PFSK-1 (cell line): ENCODE measurements at regions not wholly inside any gene's neighbourhood (a gene's known extent, or its start where the extent isn't known, plus 50 kb on each side); places are given as distances from the start of the nearest gene placed in this dataset.

Experiments used
- FOXP2 ChIP-seq: optimal IDR thresholded peaks from 2 replicates; pipeline ENCODE3; 2011; ENCODE audit warnings: borderline replicate concordance, control low read depth, inconsistent platforms; ENCODE audit not compliant: insufficient read depth; ENCODE audit errors: extremely low read length, extremely low read depth
- POLR2AphosphoS5 ChIP-seq: IDR thresholded peaks from 2 replicates; pipeline ENCODE4 v1.6.1; 2012; ENCODE audit warnings: low read depth, mild to moderate bottlenecking, control low read depth, low read length, moderate library complexity
- SIN3A ChIP-seq: IDR thresholded peaks from 2 replicates; pipeline ENCODE4 v1.6.1; 2012; ENCODE audit warnings: mild to moderate bottlenecking, low read length, moderate library complexity, borderline replicate concordance; ENCODE audit not compliant: insufficient read depth
- TAF1 ChIP-seq: IDR thresholded peaks from 2 replicates; pipeline ENCODE4 v1.6.1; 2012; ENCODE audit warnings: low read length, control low read depth, borderline replicate concordance; ENCODE audit not compliant: insufficient read depth
- TF ChIP-seq, protein P1 (sequence below), 2 experiments: IDR thresholded peaks; 2 replicates each; pipeline versions ENCODE4 v1.6.1 to v1.8.0; 2011 to 2012; ENCODE audit warnings: low read depth in 2 of 2, low read length in 2 of 2, control low read depth in 1 of 2, inconsistent platforms in 1 of 2, mild to moderate bottlenecking in 1 of 2, moderate library complexity in 1 of 2; ENCODE audit not compliant: insufficient read depth in 1 of 2

GRCh38 chr1:4115191-4115900, 215.3 kb upstream of the C1orf174 start:
- TF ChIP-seq, protein P1, sequence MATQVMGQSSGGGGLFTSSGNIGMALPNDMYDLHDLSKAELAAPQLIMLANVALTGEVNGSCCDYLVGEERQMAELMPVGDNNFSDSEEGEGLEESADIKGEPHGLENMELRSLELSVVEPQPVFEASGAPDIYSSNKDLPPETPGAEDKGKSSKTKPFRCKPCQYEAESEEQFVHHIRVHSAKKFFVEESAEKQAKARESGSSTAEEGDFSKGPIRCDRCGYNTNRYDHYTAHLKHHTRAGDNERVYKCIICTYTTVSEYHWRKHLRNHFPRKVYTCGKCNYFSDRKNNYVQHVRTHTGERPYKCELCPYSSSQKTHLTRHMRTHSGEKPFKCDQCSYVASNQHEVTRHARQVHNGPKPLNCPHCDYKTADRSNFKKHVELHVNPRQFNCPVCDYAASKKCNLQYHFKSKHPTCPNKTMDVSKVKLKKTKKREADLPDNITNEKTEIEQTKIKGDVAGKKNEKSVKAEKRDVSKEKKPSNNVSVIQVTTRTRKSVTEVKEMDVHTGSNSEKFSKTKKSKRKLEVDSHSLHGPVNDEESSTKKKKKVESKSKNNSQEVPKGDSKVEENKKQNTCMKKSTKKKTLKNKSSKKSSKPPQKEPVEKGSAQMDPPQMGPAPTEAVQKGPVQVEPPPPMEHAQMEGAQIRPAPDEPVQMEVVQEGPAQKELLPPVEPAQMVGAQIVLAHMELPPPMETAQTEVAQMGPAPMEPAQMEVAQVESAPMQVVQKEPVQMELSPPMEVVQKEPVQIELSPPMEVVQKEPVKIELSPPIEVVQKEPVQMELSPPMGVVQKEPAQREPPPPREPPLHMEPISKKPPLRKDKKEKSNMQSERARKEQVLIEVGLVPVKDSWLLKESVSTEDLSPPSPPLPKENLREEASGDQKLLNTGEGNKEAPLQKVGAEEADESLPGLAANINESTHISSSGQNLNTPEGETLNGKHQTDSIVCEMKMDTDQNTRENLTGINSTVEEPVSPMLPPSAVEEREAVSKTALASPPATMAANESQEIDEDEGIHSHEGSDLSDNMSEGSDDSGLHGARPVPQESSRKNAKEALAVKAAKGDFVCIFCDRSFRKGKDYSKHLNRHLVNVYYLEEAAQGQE (IDR thresholded peaks at IDR 0.05; ENCODE audit: insufficient read depth in 1 of 2, low read depth in 2 of 2, low read length in 2 of 2), result no peak
- TF ChIP-seq FOXP2, result no peak
- no peak for TF ChIP-seq TAF1
- TF ChIP-seq SIN3A, result no peak
- no peak for TF ChIP-seq POLR2AphosphoS5

GRCh38 chr1:4117196-4117595, 217.1 kb upstream of the C1orf174 start:
- no peak for TF ChIP-seq POLR2AphosphoS5
- TF ChIP-seq, protein P1 (IDR thresholded peaks at IDR 0.05; ENCODE audit: insufficient read depth in 1 of 2, low read depth in 2 of 2, low read length in 2 of 2), result no peak
- TF ChIP-seq TAF1, result no peak
- no peak for TF ChIP-seq SIN3A
- no peak for TF ChIP-seq FOXP2

- TF ChIP-seq SIN3A (no peak), TAF1 (no peak), POLR2AphosphoS5 (no peak), FOXP2 (no peak)
- TF ChIP-seq, protein P1 (IDR thresholded peaks at IDR 0.05; ENCODE audit: insufficient read depth in 1 of 2, low read depth in 2 of 2, low read length in 2 of 2), result no peak
These were observed 218.9 kb upstream of the C1orf174 start for GRCh38 chr1:4118746-4119515.

DNA sequence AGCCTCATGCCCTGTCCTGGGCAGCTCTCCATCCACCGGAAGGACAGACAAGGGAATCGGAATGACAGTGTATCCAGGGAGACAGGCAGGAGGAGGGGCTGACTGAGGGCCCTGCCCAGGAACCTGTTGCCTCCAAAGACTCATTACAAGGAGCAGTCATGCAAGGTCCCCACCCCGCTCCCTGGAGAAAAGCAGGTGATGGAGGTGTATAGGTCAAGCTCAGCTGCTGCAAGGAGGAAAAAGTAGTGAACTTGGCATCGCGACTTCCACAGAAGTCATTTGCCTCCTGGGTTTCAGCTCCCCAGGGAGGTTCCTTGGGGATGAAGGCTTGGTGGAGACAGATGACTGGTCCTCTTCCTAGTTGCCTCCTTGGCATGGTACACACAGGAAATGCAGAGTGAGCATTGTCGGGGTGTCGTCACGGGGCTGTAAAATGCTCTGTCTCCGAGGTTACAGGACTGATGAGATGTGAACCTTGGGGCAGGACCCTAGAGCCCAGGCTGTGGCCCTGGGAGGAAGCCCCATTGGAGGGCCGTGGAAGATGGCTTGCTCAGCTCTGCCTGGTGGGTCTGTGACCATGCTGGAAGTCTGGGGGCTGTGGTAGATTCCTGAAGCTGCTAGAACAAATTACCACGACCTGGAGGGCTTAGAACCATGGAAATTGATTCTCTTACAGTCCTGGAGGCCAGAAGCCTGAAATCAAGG, 219.6 kb upstream of the C1orf174 start:
- no peak for TF ChIP-seq POLR2AphosphoS5
- no peak for TF ChIP-seq FOXP2
- TF ChIP-seq, protein P1 (IDR thresholded peaks at IDR 0.05; ENCODE audit: insufficient read depth in 1 of 2, low read depth in 2 of 2, low read length in 2 of 2), result no peak
- TF ChIP-seq TAF1, result no peak
- TF ChIP-seq SIN3A, result no peak
